AG10803 (cell line): ENCODE measurements at regions not wholly inside any gene's neighbourhood (a gene's known extent, or its start where the extent isn't known, plus 50 kb on each side); places are given as distances from the start of the nearest gene placed in this dataset.

Experiments used
- DNase-seq: peaks from one replicate; pipeline ENCODE4 v3.0.0; 2010; ENCODE audit warnings: low read depth
- H3K4me3 ChIP-seq: 2 replicates; pipeline ENCODE4 v1.5.1; 2011; ENCODE audit warnings: mild to moderate bottlenecking, low read length, control low read depth
- CTCF ChIP-seq: conservative IDR thresholded peaks from 2 replicates; pipeline ENCODE4 v1.5.1; 2011; ENCODE audit warnings: mild to moderate bottlenecking, low read length, control low read depth, inconsistent platforms

DNA sequence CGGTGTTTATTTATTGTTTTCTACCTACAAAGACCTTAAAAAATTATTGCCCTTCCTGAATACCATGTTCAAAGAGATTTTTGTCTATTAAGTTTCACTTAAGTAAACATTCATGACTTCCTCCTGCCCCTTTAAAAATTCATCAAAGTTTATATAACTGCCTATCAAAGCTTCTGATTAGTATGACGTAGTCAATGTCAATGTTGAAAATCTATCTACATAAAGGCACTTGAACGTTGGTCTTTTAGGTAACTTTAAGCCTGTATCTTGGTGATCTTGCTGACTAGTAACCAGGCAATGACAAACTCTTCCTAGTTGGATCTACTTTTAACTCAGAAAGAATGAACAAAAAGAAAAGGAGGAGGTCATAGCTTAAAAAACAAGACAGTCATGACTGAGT lies 97.2 kb downstream of the MAIP1 start:
- DNase-seq, result no peak
- no peak for TF ChIP-seq CTCF
- H3K4me3 ChIP-seq, result no peak overlapping the region

DNA sequence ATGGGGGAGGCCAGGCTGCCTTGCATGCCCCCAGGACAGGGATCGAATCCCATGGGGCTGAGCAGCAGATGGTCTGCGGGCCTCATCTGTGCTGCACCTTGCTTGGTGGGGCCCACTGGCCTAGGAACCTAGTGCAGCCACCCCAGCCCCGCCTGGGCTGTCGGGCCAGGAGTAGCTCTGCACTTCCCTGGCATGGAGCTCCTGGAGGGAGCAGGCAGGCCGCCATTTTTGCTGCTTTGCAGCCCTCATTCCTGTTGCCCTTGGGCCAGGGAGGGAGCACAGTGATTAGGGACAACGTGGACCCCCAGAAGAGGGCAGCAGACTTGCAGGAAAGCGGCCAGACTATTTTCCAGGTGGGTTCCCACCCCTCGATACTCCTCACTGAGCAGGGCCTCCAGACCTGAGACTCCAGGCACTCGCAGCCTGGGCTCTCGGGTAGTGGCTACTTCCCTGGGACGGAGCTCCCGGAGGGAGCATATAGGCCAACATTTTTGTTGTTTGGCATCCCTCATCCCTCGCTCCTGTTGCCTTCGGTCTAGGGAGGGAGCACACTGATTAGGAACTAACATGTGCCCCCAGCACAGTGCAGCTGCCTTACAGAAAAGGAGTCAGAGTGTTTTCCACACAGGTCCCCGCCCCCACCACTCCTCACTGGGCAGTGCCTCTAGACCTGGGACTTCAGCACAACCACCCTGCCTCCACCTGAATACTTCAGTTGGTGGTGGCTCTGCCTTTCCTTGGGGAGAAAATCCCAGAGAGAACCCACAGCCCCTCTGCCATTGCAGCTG lies 99.5 kb downstream of the MAIP1 start:
- TF ChIP-seq CTCF, result no peak

DNA sequence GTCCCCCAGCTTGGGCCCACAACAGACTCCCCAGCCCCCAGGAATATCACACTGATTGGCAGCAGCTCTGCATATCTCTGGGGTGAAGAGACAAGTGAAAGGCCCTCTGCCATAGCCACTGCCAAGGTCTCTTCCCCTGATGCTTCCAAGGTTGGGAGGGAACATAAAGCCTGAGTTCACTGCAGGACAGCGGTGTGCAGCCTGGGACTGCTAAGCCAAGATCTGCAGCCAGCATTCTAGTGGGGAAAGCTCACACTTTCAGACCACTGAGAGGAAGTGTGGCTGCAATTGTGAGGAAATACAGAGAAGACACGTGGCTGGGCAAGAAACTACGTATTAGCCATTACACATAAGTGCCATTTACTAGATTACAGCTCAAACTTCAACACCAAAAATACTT lies 100.7 kb downstream of the MAIP1 start:
- peak; percentile 18 for DNase-seq
- no peak for TF ChIP-seq CTCF

More for the DNA sequence above, 99.5 kb downstream of the MAIP1 start:
- H3K4me3 ChIP-seq, result no peak overlapping the region
- no peak for DNase-seq

GRCh38 chr2:200063155-200063554 lies 107.8 kb downstream of the MAIP1 start:
- H3K4me3 ChIP-seq, result no peak overlapping the region
- no peak for TF ChIP-seq CTCF
- DNase-seq, result no peak

More for the DNA sequence above, 100.7 kb downstream of the MAIP1 start:
- no peak overlapping the region for H3K4me3 ChIP-seq

- DNase-seq, result no peak
- TF ChIP-seq CTCF, result no peak
- no peak overlapping the region for H3K4me3 ChIP-seq
These were observed 109.5 kb downstream of the MAIP1 start for GRCh38 chr2:200064879-200065278.

DNA sequence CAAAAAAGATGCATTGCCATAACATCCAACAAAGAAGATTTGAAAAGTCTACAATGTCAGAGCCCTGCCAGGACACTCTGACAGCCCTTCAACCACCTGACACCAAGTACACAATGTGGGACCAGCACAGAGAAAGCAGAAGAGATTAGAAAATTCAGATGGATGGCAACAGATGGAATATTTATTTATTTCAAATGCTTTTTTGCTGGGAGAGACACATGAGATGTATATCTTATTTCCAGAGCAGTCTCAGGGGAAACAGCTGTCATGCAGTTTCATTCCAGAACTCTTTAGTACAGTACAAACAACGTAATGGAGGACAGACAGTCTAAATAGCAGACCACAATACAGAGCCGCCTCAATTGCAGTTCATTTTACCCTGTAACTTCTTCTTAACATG lies 110.1 kb downstream of the MAIP1 start:
- TF ChIP-seq CTCF, result no peak
- H3K4me3 ChIP-seq, result no peak overlapping the region
- no peak for DNase-seq

DNA sequence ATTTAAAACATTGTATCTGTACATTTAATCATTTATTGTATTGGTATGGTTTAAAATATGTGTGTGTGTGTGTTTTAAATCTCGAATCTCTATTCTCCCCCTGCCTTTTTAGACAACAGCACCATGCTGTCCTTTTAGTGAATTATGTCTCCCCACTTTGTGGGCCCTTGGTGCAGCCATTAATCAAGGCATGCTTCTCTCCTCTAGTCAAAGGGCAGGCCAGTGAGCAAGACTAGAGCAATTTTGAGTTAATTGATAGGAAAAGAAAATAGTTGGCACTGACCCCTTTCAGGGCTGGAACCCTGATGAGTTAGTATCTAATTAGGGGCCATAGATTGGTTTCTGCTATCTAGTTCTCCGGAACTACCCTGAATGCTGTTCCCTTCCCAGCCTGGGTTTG lies 111.0 kb downstream of the MAIP1 start:
- no peak overlapping the region for H3K4me3 ChIP-seq
- no peak for TF ChIP-seq CTCF
- no peak for DNase-seq
